ENCODE measurements at regions not wholly inside any gene's neighbourhood (a gene's known extent, or its start where the extent isn't known, plus 50 kb on each side); places are given as distances from the start of the nearest gene placed in this dataset.

DNA sequence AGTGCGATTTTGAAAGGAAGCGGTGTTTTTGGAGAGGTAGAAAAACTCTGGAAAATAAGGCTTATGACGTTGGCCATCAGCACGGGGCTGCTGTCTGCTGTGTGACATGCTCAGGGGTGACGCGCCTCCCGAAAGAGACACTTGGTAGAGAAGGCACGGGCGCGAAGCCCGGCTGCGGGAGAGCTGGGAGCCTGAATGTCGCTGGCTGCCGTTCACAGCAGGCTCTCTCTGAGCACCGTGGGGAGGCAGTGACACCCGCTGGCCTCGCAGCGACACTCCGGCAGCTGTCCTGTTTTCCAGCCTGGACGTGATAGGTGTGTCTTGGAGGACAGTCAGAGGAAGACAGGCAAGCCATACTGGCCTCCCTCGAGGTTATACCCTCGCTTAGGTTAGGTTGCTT is 759.1 kb upstream of the RBFOX1 start:
- TF ChIP-seq, protein P1, sequence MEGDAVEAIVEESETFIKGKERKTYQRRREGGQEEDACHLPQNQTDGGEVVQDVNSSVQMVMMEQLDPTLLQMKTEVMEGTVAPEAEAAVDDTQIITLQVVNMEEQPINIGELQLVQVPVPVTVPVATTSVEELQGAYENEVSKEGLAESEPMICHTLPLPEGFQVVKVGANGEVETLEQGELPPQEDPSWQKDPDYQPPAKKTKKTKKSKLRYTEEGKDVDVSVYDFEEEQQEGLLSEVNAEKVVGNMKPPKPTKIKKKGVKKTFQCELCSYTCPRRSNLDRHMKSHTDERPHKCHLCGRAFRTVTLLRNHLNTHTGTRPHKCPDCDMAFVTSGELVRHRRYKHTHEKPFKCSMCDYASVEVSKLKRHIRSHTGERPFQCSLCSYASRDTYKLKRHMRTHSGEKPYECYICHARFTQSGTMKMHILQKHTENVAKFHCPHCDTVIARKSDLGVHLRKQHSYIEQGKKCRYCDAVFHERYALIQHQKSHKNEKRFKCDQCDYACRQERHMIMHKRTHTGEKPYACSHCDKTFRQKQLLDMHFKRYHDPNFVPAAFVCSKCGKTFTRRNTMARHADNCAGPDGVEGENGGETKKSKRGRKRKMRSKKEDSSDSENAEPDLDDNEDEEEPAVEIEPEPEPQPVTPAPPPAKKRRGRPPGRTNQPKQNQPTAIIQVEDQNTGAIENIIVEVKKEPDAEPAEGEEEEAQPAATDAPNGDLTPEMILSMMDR (IDR thresholded peaks at IDR 0.05), result no peak
- TF ChIP-seq POLR2AphosphoS5 (IDR thresholded peaks at IDR 0.05) (no peak), POLR2A (IDR thresholded peaks at IDR 0.05) (no peak)

Data from breast epithelium (tissue), 3 donors.